Thyroid gland (tissue), 4 donors: ENCODE measurements at regions not wholly inside any gene's neighbourhood (a gene's known extent, or its start where the extent isn't known, plus 50 kb on each side); places are given as distances from the start of the nearest gene placed in this dataset.
"Not testable (repeated sequence)": the region's sequence is repeated elsewhere in the genome, so short reads cannot be mapped to it uniquely, and the experiment has no call there.

Experiments used
- DNase-seq, 2 donors: peaks; one replicate each; pipeline ENCODE4 v3.0.0-alpha.2; 2019
- H3K27ac ChIP-seq, 3 donors: fragments of 200-600 bp; sonication (generic); 1 replicate in 2 of 3; 2 replicates in 1 of 3; pipeline ENCODE4 v1.5.1; 2016 to 2019; ENCODE audit warnings: mild to moderate bottlenecking in 1 of 3, moderate library complexity in 1 of 3
- H3K27me3 ChIP-seq: fragments of 200-600 bp; sonication (generic); one replicate; pipeline ENCODE4 v1.5.1; 2019
- H3K36me3 ChIP-seq, 2 donors: fragments of 200-600 bp; sonication (generic); one replicate each; pipeline ENCODE4 v1.5.1; 2016 to 2019
- H3K4me1 ChIP-seq, 2 donors: fragments of 200-600 bp; sonication (generic); one replicate each; pipeline ENCODE4 v1.5.1; 2017 to 2019
- H3K4me3 ChIP-seq, 3 donors: fragments of 200-600 bp; sonication (generic); replicated peaks in 1 of 3; 1 replicate in 2 of 3; 2 replicates in 1 of 3; pipeline ENCODE4 v1.5.1; 2016; ENCODE audit warnings: mild to moderate bottlenecking in 1 of 3
- H3K9me3 ChIP-seq: fragments of 200-600 bp; sonication (generic); one replicate; pipeline ENCODE4 v1.5.1; 2017
- CTCF ChIP-seq, 6 experiments: fragments of 200-600 bp in 3 of 6; fragments of 450-650 bp in 3 of 6; sonication (generic) in 3 of 6; IDR thresholded peaks; one replicate each; pipeline ENCODE4 v1.5.1; 2016 to 2019; ENCODE audit warnings: antibody characterized with exemption in 6 of 6, mild to moderate bottlenecking in 2 of 6, inconsistent platforms in 1 of 6, moderate library complexity in 1 of 6
- POLR2A ChIP-seq, 2 donors: fragments of 450-650 bp; IDR thresholded peaks; one replicate each; pipeline ENCODE4 v1.6.1; 2017; ENCODE audit warnings: antibody characterized with exemption in 2 of 2, mild to moderate bottlenecking in 2 of 2, moderate library complexity in 1 of 2
- WGBS, 2 donors: methylation state at CpG; one replicate each; pipeline ENCODE4 v1.1.5; 2017; 5-methylcytosine and 5-hydroxymethylcytosine counted together
- intact Hi-C: fragments of 100-400 bp; cut with DNase I; formaldehyde crosslinking; loops from one replicate; pipeline ENCODE4 v1.15.1; 2023

DNA sequence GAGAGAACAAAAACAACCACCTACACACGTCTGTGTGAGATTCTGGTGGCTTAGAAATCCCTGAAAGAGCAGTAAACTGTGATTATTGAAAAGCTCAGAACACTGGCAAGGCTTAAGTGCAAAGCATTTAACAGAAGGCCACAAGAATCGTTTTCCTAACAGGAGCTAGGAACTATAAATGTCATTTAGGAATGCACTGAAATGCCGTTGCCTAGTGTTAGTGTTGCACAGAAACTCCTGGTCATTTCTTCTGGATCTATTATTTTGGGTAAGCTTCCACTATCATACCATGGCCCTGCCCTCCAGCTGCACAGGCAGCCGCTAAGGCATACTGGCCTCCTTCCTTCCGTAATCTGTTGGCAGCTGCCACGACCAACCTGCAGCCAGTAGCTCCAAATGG lies 923.2 kb downstream of the NLGN4X start:
- intact Hi-C loops = no loop called here
- Histone ChIP-seq H3K27me3 (no peaks in the 10 kb centered on the region), H3K27ac (no peak overlapping the region), H3K4me1 (no peaks in the 10 kb centered on the region), H3K9me3 (no peaks in the 10 kb centered on the region), H3K36me3 (no peaks in the 10 kb centered on the region), H3K4me3 (no peak overlapping the region)
- no peak for TF ChIP-seq CTCF (IDR thresholded peaks at IDR 0.05)
- no peak for TF ChIP-seq POLR2A (IDR thresholded peaks at IDR 0.05)
- DNase-seq = no peak
- WGBS, 2 donors = 55 to 66% methylated on average over 6 of the region's 6 CpGs

DNA sequence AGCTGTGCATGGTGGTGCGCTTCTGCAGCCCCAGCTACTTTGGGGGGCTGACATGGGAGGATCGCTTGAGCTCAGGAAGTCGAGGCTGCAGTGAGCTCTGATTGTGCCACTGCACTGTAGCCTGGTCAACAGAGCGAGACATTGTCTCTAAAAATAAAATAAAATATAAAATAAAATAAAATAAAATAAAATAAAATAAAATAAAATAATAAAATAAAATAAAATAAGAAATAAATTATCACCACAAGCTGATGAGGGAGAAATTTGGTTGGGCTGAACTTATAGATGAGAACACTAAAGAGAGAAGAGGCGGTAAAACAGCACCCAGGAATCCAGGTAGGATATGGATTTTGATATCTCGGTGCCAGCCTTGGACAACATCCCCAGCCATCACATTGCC lies 933.7 kb downstream of the NLGN4X start:
- no peak overlapping the region for H3K4me3 ChIP-seq
- H3K27ac ChIP-seq = no peak overlapping the region
- H3K9me3 ChIP-seq = no peaks in the 10 kb centered on the region
- no peaks in the 10 kb centered on the region for H3K27me3 ChIP-seq
- WGBS, 2 donors = 92 to 98% methylated on average over 6 of the region's 6 CpGs
- TF ChIP-seq POLR2A (IDR thresholded peaks at IDR 0.05) = no peak
- no peak for TF ChIP-seq CTCF (IDR thresholded peaks at IDR 0.05)
- no peak for DNase-seq
- intact Hi-C loops = no loop called here
- no peaks in the 10 kb centered on the region for H3K4me1 ChIP-seq
- H3K36me3 ChIP-seq = no peaks in the 10 kb centered on the region

- DNase-seq = no peak
- Histone ChIP-seq H3K4me3 (no peak overlapping the region), H3K9me3 (no peaks in the 10 kb centered on the region), H3K36me3 (no peaks in the 10 kb centered on the region), H3K27ac (no peak overlapping the region), H3K4me1 (no peaks in the 10 kb centered on the region), H3K27me3 (no peaks in the 10 kb centered on the region)
- intact Hi-C loops = no loop called here
- TF ChIP-seq POLR2A (IDR thresholded peaks at IDR 0.05) = no peak
- no peak for TF ChIP-seq CTCF (IDR thresholded peaks at IDR 0.05)
- WGBS, 2 donors = 53 to 71% methylated on average over 5 of the region's 5 CpGs
Measured at GRCh38 chrX:5290635-5291034, 938.0 kb downstream of the NLGN4X start.

GRCh38 chrX:5289949-5290348 lies 938.7 kb downstream of the NLGN4X start:
- 72 to 82% methylated on average over 1 of the region's 1 CpG for WGBS, 2 donors
- H3K4me3 ChIP-seq, intact Hi-C loops: not testable (repeated sequence)

GRCh38 chrX:5278908-5279307 lies 949.8 kb downstream of the NLGN4X start:
- TF ChIP-seq CTCF (IDR thresholded peaks at IDR 0.05) = no peak
- no peak for TF ChIP-seq POLR2A (IDR thresholded peaks at IDR 0.05)
- Histone ChIP-seq H3K4me1 (no peaks in the 10 kb centered on the region), H3K4me3 (no peak overlapping the region), H3K9me3 (no peaks in the 10 kb centered on the region), H3K36me3 (no peaks in the 10 kb centered on the region), H3K27ac (no peak overlapping the region), H3K27me3 (no peaks in the 10 kb centered on the region)
- no peak for DNase-seq
- WGBS, 2 donors = 90 to 97% methylated on average over 2 of the region's 2 CpGs
- intact Hi-C loops = no loop called here

More at GRCh38 chrX:5289949-5290348, 938.7 kb downstream of the NLGN4X start:
- not testable (repeated sequence) for H3K9me3 ChIP-seq, H3K36me3 ChIP-seq, DNase-seq, H3K4me1 ChIP-seq, H3K27me3 ChIP-seq, H3K27ac ChIP-seq

DNA sequence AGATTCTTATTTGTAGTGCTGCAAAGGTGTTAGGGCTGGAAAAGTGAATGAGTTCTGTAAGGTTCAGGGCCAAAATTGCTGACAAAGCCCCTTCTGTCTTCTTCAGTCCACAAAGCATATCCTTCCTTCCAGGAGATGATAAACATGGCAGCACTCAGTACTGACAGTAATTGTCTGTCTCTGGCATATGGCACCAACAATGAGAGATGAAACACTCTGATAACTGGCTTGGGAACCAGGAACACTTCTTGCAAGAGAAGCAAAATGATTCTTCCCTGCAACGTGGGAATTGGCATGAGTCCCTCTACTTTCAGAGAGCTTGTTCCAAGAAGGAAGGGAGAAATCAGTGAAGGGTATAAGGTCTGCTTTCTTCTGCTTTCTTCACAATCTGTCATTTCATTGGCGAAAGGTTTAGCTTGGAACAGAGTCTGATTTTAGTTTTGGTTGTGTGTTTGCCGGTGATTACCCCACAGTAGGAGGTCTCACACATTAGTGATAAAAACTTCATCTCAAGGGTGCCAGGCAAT lies 963.3 kb downstream of the NLGN4X start:
- intact Hi-C loops = no loop called here
- 51 to 71% methylated on average over 3 of the region's 3 CpGs for whole genome bisulfite sequencing, 2 donors
- Histone ChIP-seq H3K27ac (no peak overlapping the region), H3K36me3 (no peaks in the 10 kb centered on the region), H3K4me1 (no peaks in the 10 kb centered on the region), H3K4me3 (no peak overlapping the region), H3K9me3 (no peaks in the 10 kb centered on the region), H3K27me3 (no peaks in the 10 kb centered on the region)
- DNase-seq = no peak
- no peak for TF ChIP-seq CTCF (IDR thresholded peaks at IDR 0.05)
